ENCODE measurements at regions not wholly inside any gene's neighbourhood (a gene's known extent, or its start where the extent isn't known, plus 50 kb on each side); places are given as distances from the start of the nearest gene placed in this dataset.

DNA sequence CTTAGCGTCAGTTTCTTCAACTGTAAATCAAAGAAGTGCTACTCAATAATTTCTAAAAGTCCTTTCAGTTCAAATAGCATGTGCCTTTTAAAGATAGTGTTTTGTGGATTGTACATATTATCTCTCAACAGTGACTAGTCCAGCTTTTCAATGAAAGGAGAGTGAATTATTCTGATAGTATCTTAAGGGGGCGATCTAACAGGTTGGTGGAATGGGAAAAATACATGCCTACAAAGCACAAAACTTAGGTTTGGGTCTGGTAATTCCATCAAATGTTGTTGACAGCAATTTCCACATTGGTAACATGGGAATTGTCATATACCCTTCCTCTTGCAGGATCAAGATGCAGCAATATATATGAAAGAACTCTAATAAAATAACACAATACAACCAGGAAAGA lies 50.1 kb upstream of the HDGFL1 start:
- Histone ChIP-seq H3K4me3 (no peak overlapping the region), H3K36me3 (replicated peaks in 1 of 2; ENCODE audit: insufficient read depth in 1 of 2, low read depth in 2 of 2) (no peaks in the 10 kb centered on the region), H3K9me3 (no peaks in the 10 kb centered on the region), H3K27me3 (no peaks in the 10 kb centered on the region), H3K27ac (no peak overlapping the region), H3K4me1 (no peaks in the 10 kb centered on the region)
- intact Hi-C loops (cut with DNase I), result no loop called here
- DNase-seq, result no peak
- WGBS, 2 donors, result 85 to 86% methylated on average over 2 of the region's 2 CpGs
- no peak for ATAC-seq
- no peak for TF ChIP-seq POLR2A (IDR thresholded peaks at IDR 0.05)
- TF ChIP-seq, protein P1, sequence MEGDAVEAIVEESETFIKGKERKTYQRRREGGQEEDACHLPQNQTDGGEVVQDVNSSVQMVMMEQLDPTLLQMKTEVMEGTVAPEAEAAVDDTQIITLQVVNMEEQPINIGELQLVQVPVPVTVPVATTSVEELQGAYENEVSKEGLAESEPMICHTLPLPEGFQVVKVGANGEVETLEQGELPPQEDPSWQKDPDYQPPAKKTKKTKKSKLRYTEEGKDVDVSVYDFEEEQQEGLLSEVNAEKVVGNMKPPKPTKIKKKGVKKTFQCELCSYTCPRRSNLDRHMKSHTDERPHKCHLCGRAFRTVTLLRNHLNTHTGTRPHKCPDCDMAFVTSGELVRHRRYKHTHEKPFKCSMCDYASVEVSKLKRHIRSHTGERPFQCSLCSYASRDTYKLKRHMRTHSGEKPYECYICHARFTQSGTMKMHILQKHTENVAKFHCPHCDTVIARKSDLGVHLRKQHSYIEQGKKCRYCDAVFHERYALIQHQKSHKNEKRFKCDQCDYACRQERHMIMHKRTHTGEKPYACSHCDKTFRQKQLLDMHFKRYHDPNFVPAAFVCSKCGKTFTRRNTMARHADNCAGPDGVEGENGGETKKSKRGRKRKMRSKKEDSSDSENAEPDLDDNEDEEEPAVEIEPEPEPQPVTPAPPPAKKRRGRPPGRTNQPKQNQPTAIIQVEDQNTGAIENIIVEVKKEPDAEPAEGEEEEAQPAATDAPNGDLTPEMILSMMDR (IDR thresholded peaks at IDR 0.05), result no peak
